ENCODE measurements at regions not wholly inside any gene's neighbourhood (a gene's known extent, or its start where the extent isn't known, plus 50 kb on each side); places are given as distances from the start of the nearest gene placed in this dataset.

DNA sequence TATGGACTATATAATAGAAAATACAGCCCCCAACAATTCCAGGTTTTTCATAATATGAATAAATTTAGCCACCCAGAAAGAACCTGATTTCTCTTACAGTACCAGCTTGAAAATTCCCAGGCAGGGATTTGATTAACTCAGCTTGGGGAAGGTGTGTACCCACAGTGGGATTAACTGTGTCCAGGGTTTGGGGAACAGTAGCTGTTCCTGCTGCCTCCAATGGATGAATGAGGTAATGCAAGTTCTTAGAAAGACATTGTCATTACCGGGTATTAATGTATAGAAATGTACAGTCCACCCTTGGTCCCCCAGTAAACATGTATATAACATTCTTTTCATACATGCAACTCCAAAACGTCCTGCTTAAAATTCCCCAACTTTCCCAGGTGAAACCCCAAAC lies 115.6 kb downstream of the LRIG3 start:
- Mint-ChIP-seq H3K4me3 (no peak overlapping the region), H3K27ac (no peak overlapping the region), H3K36me3 (no peaks in the 10 kb centered on the region), H3K9me3 (peaks cover 3% of the 10 kb centered on the region), H3K4me1 (ENCODE audit: low read depth in 2 of 2) (no peaks in the 10 kb centered on the region), H3K27me3 (no peaks in the 10 kb centered on the region)
- ATAC-seq, result no peak
- no peak for DNase-seq (ENCODE audit: low spot score)

DNA sequence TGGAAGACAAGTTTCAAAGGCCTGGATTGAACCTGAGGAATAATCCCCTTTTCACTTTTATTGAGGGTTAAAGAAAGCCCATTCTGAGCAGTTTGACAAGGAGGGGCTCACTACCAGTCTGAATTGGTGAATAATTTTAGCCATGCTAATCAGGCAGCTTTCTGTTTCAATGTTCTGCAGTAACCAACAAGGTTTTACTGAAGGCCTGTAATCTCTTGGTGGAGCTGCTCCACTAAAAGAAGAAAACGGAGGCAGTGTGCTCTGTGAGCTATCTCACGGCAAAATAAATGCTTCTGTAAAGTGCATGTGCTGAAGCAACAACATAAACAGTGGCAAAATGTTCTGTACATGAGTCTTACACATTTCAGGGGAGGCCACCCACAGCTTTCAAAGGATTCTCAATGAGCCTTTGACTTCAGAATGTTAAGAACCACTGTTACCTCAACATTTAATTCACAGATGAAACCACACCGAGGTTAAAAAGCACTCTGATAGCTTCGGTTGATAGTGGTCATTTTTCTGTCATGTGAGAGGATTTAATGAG lies 111.2 kb downstream of the LRIG3 start:
- H3K27me3 Mint-ChIP-seq, result no peaks in the 10 kb centered on the region
- no peaks in the 10 kb centered on the region for H3K4me1 Mint-ChIP-seq (ENCODE audit: low read depth in 2 of 2)
- no peak overlapping the region for H3K4me3 Mint-ChIP-seq
- ATAC-seq, result no peak
- DNase-seq (ENCODE audit: low spot score), result no peak
- H3K9me3 Mint-ChIP-seq, result peaks cover 9% of the 10 kb centered on the region
- H3K36me3 Mint-ChIP-seq, result no peaks in the 10 kb centered on the region
- no peak overlapping the region for H3K27ac Mint-ChIP-seq

GRCh38 chr12:58811346-58811745 lies 109.0 kb downstream of the LRIG3 start:
- DNase-seq (ENCODE audit: low spot score) (no peak), ATAC-seq (no peak)
- Mint-ChIP-seq H3K27ac (no peak overlapping the region), H3K4me3 (no peak overlapping the region), H3K9me3 (peaks cover 14% of the 10 kb centered on the region), H3K36me3 (no peaks in the 10 kb centered on the region), H3K27me3 (no peaks in the 10 kb centered on the region), H3K4me1 (ENCODE audit: low read depth in 2 of 2) (no peaks in the 10 kb centered on the region)

GRCh38 chr12:58812214-58812613 lies 108.1 kb downstream of the LRIG3 start:
- ATAC-seq (no peak), DNase-seq (ENCODE audit: low spot score) (no peak)
- peaks cover 11% of the 10 kb centered on the region for H3K9me3 Mint-ChIP-seq
- H3K27ac Mint-ChIP-seq, result no peak overlapping the region
- H3K4me1 Mint-ChIP-seq (ENCODE audit: low read depth in 2 of 2), result no peaks in the 10 kb centered on the region
- H3K4me3 Mint-ChIP-seq, result no peak overlapping the region
- H3K36me3 Mint-ChIP-seq, result no peaks in the 10 kb centered on the region
- H3K27me3 Mint-ChIP-seq, result no peaks in the 10 kb centered on the region

- H3K27me3 Mint-ChIP-seq, result no peaks in the 10 kb centered on the region
- no peaks in the 10 kb centered on the region for H3K4me1 Mint-ChIP-seq (ENCODE audit: low read depth in 2 of 2)
- H3K36me3 Mint-ChIP-seq, result no peaks in the 10 kb centered on the region
- peaks cover 12% of the 10 kb centered on the region for H3K9me3 Mint-ChIP-seq
- H3K27ac Mint-ChIP-seq, result no peak overlapping the region
- ATAC-seq (no peak), DNase-seq (ENCODE audit: low spot score) (no peak)
- no peak overlapping the region for H3K4me3 Mint-ChIP-seq
Observed at GRCh38 chr12:58814036-58814435, 106.3 kb downstream of the LRIG3 start.

DNA sequence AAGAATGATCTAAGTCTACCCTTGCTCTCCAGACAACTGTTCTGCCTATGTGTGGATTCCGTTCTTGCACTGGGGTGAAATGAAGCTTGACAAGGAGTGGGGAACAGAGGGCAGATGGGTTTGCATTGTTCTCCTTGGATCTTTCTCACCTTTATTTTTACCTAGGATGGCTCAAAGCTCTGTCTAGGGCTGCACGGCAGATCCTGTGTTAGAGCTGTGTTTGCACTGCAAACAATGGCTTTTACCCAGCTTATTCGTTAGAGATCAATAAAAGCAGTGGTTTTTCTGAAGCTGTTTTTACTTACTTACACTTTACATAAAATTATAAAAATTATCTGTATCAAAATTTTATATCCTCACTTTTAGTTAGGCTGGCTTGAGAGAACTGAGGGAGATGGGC lies 105.1 kb downstream of the LRIG3 start:
- Mint-ChIP-seq H3K4me1 (ENCODE audit: low read depth in 2 of 2) (no peaks in the 10 kb centered on the region), H3K36me3 (no peaks in the 10 kb centered on the region), H3K4me3 (no peak overlapping the region), H3K27me3 (no peaks in the 10 kb centered on the region), H3K9me3 (peaks cover 15% of the 10 kb centered on the region), H3K27ac (no peak overlapping the region)
- DNase-seq (ENCODE audit: low spot score), result no peak
- ATAC-seq, result no peak

DNA sequence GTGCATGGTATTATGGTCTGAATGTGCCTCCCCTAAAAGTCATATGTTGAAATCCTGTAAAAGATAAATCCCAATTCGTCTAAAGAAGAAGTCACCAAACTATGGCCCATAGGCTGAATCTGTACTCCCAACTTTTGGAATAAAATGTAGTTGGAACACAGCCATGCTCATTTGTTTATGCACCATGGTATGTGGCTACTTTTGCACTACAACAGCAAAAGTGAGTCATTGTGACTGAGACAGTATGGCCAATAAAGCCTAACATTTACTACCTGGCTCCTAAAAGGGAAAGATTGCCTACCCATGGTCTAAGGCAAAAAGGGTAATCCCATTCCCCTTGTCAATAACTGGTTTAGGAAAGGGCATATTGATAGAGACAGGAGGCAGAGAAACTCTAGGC lies 101.8 kb downstream of the LRIG3 start:
- Mint-ChIP-seq H3K4me1 (ENCODE audit: low read depth in 2 of 2) (no peaks in the 10 kb centered on the region), H3K4me3 (no peak overlapping the region), H3K27ac (no peak overlapping the region), H3K9me3 (peaks cover 18% of the 10 kb centered on the region), H3K27me3 (no peaks in the 10 kb centered on the region), H3K36me3 (no peaks in the 10 kb centered on the region)
- no peak for ATAC-seq
- DNase-seq (ENCODE audit: low spot score), result no peak

GRCh38 chr12:58819345-58819744 lies 101.0 kb downstream of the LRIG3 start:
- H3K9me3 Mint-ChIP-seq, result peaks cover 23% of the 10 kb centered on the region
- H3K4me3 Mint-ChIP-seq, result no peak overlapping the region

GRCh38 chr12:58819985-58820384 lies 100.3 kb downstream of the LRIG3 start:
- no peak overlapping the region for H3K4me3 Mint-ChIP-seq
- ATAC-seq (no peak), DNase-seq (ENCODE audit: low spot score) (no peak)
- no peaks in the 10 kb centered on the region for H3K4me1 Mint-ChIP-seq (ENCODE audit: low read depth in 2 of 2)
- peaks cover 24% of the 10 kb centered on the region for H3K9me3 Mint-ChIP-seq
- H3K36me3 Mint-ChIP-seq, result no peaks in the 10 kb centered on the region
- H3K27ac Mint-ChIP-seq, result no peak overlapping the region
- no peaks in the 10 kb centered on the region for H3K27me3 Mint-ChIP-seq

More at GRCh38 chr12:58819345-58819744, 101.0 kb downstream of the LRIG3 start:
- no peaks in the 10 kb centered on the region for H3K4me1 Mint-ChIP-seq (ENCODE audit: low read depth in 2 of 2)
- no peaks in the 10 kb centered on the region for H3K27me3 Mint-ChIP-seq
- H3K36me3 Mint-ChIP-seq, result no peaks in the 10 kb centered on the region
- ATAC-seq (no peak), DNase-seq (ENCODE audit: low spot score) (no peak)
- H3K27ac Mint-ChIP-seq, result no peak overlapping the region
